ENCODE measurements at regions not wholly inside any gene's neighbourhood (a gene's known extent, or its start where the extent isn't known, plus 50 kb on each side); places are given as distances from the start of the nearest gene placed in this dataset.

DNA sequence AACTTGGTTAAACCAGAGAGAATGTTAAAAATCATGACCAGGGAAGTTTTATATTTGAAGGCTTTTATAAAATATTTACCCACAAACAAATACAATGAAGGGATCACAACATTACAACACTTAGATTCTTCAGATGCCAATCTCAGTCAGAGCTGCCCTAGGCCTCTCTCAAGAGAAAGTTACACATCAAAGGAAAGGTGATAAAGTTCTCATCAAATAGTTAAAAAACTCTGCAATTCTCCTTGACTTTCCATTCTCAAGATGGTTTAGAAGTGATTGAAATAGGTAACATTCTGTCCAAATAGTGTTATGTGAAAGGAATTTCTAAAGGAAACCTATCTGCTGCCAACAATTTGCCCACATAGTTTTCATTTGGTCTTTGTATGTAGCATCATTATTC, 1115.2 kb upstream of the MIR17HG start:
- DNase-seq (ENCODE audit: low read depth, low spot score): no peak
- Histone ChIP-seq H3K4me3 (ENCODE audit: low read depth, low read length) (no peak overlapping the region), H3K27me3 (ENCODE audit: control insufficient read depth, insufficient read depth, low read length) (no peaks in the 10 kb centered on the region), H3K27ac (ENCODE audit: low read depth, low read length) (no peak overlapping the region), H3K9me3 (ENCODE audit: control insufficient read depth, insufficient read depth, low read length) (peaks cover 9% of the 10 kb centered on the region; the same call in 1 of the 2 replicates)
- ChIA-PET CTCF (interaction anchor here (1.0 kb wide), 1 partner anchor 635 kb away, joined by 3 read pairs; no protein-coding TSS in a partner anchor), POLR2A (no interaction called here)
- TF ChIP-seq, protein P1, sequence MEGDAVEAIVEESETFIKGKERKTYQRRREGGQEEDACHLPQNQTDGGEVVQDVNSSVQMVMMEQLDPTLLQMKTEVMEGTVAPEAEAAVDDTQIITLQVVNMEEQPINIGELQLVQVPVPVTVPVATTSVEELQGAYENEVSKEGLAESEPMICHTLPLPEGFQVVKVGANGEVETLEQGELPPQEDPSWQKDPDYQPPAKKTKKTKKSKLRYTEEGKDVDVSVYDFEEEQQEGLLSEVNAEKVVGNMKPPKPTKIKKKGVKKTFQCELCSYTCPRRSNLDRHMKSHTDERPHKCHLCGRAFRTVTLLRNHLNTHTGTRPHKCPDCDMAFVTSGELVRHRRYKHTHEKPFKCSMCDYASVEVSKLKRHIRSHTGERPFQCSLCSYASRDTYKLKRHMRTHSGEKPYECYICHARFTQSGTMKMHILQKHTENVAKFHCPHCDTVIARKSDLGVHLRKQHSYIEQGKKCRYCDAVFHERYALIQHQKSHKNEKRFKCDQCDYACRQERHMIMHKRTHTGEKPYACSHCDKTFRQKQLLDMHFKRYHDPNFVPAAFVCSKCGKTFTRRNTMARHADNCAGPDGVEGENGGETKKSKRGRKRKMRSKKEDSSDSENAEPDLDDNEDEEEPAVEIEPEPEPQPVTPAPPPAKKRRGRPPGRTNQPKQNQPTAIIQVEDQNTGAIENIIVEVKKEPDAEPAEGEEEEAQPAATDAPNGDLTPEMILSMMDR (IDR thresholded peaks at IDR 0.05; ENCODE audit: low read depth, low read length): no peak

DNA sequence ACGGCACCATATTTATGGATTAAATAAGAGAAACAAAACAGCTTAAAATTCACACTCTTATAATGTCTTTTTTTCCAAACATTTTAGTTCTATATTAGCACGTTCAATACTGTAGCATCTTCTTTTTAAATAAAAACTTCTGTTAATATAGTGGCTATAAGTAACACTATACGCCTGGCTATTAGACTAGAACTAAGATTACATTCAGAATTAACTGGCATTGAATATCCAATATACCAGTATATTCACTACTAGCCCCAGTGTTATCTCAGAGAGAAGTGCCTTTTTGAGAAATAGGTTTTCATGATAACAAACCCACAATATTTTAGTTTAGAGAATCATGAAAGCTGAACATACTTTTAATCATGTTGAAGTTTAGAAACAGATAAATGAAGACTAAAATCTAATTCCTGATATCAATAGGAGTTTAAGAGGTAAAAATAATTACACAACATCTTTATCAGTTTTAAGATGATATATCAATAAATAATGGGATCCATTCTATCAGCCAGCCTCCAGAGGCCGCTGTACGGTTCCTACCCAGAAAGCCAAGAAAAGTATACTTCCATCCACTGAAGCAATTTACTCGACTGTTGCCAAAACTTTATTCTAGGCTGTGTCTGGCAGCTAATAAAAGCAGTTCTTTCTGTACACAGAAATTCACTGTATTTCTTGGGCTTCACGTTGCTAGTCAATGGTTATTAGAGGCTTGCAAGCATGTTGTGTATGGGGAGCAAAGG, 1113.4 kb upstream of the MIR17HG start:
- TF ChIP-seq, protein P1 (IDR thresholded peaks at IDR 0.05; ENCODE audit: low read depth, low read length): no peak
- CTCF ChIA-PET: interaction anchor here (0.9 kb wide), 1 partner anchor 632 kb away, joined by 3 read pairs; no protein-coding TSS in a partner anchor
- Histone ChIP-seq H3K4me3 (ENCODE audit: low read depth, low read length) (no peak overlapping the region), H3K27ac (ENCODE audit: low read depth, low read length) (no peak overlapping the region), H3K27me3 (ENCODE audit: control insufficient read depth, insufficient read depth, low read length) (no peaks in the 10 kb centered on the region), H3K9me3 (ENCODE audit: control insufficient read depth, insufficient read depth, low read length) (peaks cover 9% of the 10 kb centered on the region; the same call in 1 of the 2 replicates)
- POLR2A ChIA-PET: no interaction called here
- no peak for DNase-seq (ENCODE audit: low read depth, low spot score)

GRCh38 chr13:90237852-90238251, 1109.6 kb upstream of the MIR17HG start:
- H3K9me3 ChIP-seq (ENCODE audit: control insufficient read depth, insufficient read depth, low read length): no peaks in the 10 kb centered on the region
- CTCF ChIA-PET: no interaction called here
- POLR2A ChIA-PET: no interaction called here
- no peaks in the 10 kb centered on the region for H3K27me3 ChIP-seq (ENCODE audit: control insufficient read depth, insufficient read depth, low read length)
- H3K27ac ChIP-seq (ENCODE audit: low read depth, low read length): no peak overlapping the region
- DNase-seq (ENCODE audit: low read depth, low spot score): no peak
- TF ChIP-seq, protein P1 (IDR thresholded peaks at IDR 0.05; ENCODE audit: low read depth, low read length): no peak
- H3K4me3 ChIP-seq (ENCODE audit: low read depth, low read length): no peak overlapping the region

DNA sequence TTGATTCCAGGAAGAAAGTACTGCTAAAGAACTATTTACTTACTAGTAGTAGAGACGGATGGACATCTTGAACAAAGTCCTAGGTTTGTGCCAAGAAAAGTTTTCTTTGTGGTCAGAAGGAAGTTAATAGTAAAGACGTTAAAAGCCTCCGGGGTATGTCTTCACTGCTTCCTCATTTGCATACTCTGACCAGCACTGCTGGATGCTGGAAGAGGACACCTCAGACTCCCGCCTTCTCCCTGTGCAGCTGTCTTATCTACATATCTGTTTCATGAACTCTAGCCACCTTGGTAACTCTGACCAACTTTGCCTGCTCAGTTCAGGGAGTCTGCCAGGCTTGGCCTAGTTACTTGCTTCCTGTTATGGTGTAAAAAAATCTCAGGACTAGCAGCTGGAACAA, 1109.1 kb upstream of the MIR17HG start:
- POLR2A ChIA-PET: no interaction called here
- DNase-seq (ENCODE audit: low read depth, low spot score): no peak
- TF ChIP-seq, protein P1 (IDR thresholded peaks at IDR 0.05; ENCODE audit: low read depth, low read length): no peak
- CTCF ChIA-PET: no interaction called here
- Histone ChIP-seq H3K27me3 (ENCODE audit: control insufficient read depth, insufficient read depth, low read length) (no peaks in the 10 kb centered on the region), H3K4me3 (ENCODE audit: low read depth, low read length) (no peak overlapping the region), H3K9me3 (ENCODE audit: control insufficient read depth, insufficient read depth, low read length) (no peaks in the 10 kb centered on the region), H3K27ac (ENCODE audit: low read depth, low read length) (no peak overlapping the region)

DNA sequence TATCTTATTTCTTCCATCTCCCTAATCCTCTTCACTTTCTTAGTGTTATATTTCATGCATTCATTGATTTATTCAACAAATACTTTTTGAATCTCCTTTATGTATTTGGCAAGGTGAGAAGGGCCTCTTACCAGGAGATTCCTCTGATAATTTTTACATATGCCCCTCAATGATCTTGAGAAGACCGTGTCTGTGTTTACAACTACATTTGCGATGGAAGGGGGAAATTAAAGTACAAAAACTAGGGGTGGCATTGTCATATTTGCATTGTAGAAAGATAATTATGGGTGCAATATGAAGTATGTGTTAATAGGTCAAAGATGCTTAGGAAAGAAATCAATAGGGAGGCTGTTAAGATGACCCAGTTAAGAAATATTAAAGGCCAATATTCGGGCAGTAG, 1108.4 kb upstream of the MIR17HG start:
- no peaks in the 10 kb centered on the region for H3K9me3 ChIP-seq (ENCODE audit: control insufficient read depth, insufficient read depth, low read length)
- POLR2A ChIA-PET: no interaction called here
- CTCF ChIA-PET: no interaction called here
- no peaks in the 10 kb centered on the region for H3K27me3 ChIP-seq (ENCODE audit: control insufficient read depth, insufficient read depth, low read length)
- no peak overlapping the region for H3K27ac ChIP-seq (ENCODE audit: low read depth, low read length)
- TF ChIP-seq, protein P1 (IDR thresholded peaks at IDR 0.05; ENCODE audit: low read depth, low read length): no peak
- no peak for DNase-seq (ENCODE audit: low read depth, low spot score)
- H3K4me3 ChIP-seq (ENCODE audit: low read depth, low read length): no peak overlapping the region

Data from AG04450 (cell line).